ENCODE measurements at regions not wholly inside any gene's neighbourhood (a gene's known extent, or its start where the extent isn't known, plus 50 kb on each side); places are given as distances from the start of the nearest gene placed in this dataset.
A peak's percentile ranks its signal among the peaks of the same experiment; 100 is the strongest.

GRCh38 chr6:43922426-43923375, 152.7 kb downstream of the VEGFA start:
- no peaks in the 10 kb centered on the region for H3K9me3 Mint-ChIP-seq
- peaks cover 19% of the 10 kb centered on the region in 2 donors for H3K27me3 Mint-ChIP-seq
- no peaks in the 10 kb centered on the region for H3K36me3 Mint-ChIP-seq
- no peak overlapping the region for H3K27ac Mint-ChIP-seq
- peak overlapping the region; percentile 10 for H3K4me3 Mint-ChIP-seq
- no peak for DNase-seq (ENCODE audit: low spot score)
- peaks cover 8 to 21% of the 10 kb centered on the region in 2 donors for H3K4me1 Mint-ChIP-seq (ENCODE audit: low read depth in 2 of 2)
- no peak for ATAC-seq

- Mint-ChIP-seq H3K9me3 (no peaks in the 10 kb centered on the region), H3K27me3 (peaks cover 21 to 23% of the 10 kb centered on the region in 2 donors), H3K4me1 (ENCODE audit: low read depth in 2 of 2) (peaks cover 5 to 17% of the 10 kb centered on the region in 2 donors), H3K36me3 (no peaks in the 10 kb centered on the region), H3K4me3 (no peak overlapping the region), H3K27ac (no peak overlapping the region)
- ATAC-seq (no peak), DNase-seq (ENCODE audit: low spot score) (peak; percentile 42)
Measured at GRCh38 chr6:43921548-43922425, 151.8 kb downstream of the VEGFA start.

- Mint-ChIP-seq H3K4me1 (ENCODE audit: low read depth in 2 of 2) (peaks cover 5 to 17% of the 10 kb centered on the region in 2 donors), H3K27me3 (peaks cover 21 to 23% of the 10 kb centered on the region in 2 donors), H3K27ac (peak overlapping the region in 1 of 2 donors; percentile 29), H3K4me3 (no peak overlapping the region), H3K9me3 (no peaks in the 10 kb centered on the region), H3K36me3 (no peaks in the 10 kb centered on the region)
- ATAC-seq (no peak), DNase-seq (ENCODE audit: low spot score) (no peak)
Measured at GRCh38 chr6:43921039-43921438, 151.0 kb downstream of the VEGFA start.

GRCh38 chr6:43919774-43920173, 149.8 kb downstream of the VEGFA start:
- ATAC-seq (no peak), DNase-seq (ENCODE audit: low spot score) (no peak)
- peaks cover 5 to 14% of the 10 kb centered on the region in 2 donors for H3K4me1 Mint-ChIP-seq (ENCODE audit: low read depth in 2 of 2)
- no peak overlapping the region for H3K27ac Mint-ChIP-seq
- H3K27me3 Mint-ChIP-seq = peaks cover 20 to 23% of the 10 kb centered on the region in 2 donors
- no peaks in the 10 kb centered on the region for H3K36me3 Mint-ChIP-seq
- H3K4me3 Mint-ChIP-seq = no peak overlapping the region
- no peaks in the 10 kb centered on the region for H3K9me3 Mint-ChIP-seq

GRCh38 chr6:43917878-43918382, 147.9 kb downstream of the VEGFA start:
- ATAC-seq = no peak
- Mint-ChIP-seq H3K27me3 (peaks cover 20 to 23% of the 10 kb centered on the region in 2 donors), H3K27ac (no peak overlapping the region), H3K9me3 (no peaks in the 10 kb centered on the region), H3K4me3 (no peak overlapping the region), H3K36me3 (no peaks in the 10 kb centered on the region), H3K4me1 (ENCODE audit: low read depth in 2 of 2) (peaks cover under 1% of the 10 kb centered on the region in 2 donors)
- DNase-seq (ENCODE audit: low spot score) = no peak

- Mint-ChIP-seq H3K36me3 (no peaks in the 10 kb centered on the region), H3K4me3 (no peak overlapping the region), H3K4me1 (ENCODE audit: low read depth in 2 of 2) (no peaks in the 10 kb centered on the region), H3K27ac (no peak overlapping the region), H3K27me3 (peaks cover 20 to 23% of the 10 kb centered on the region in 2 donors), H3K9me3 (no peaks in the 10 kb centered on the region)
- ATAC-seq = no peak
- DNase-seq (ENCODE audit: low spot score) = no peak
Measured at GRCh38 chr6:43916924-43917877, 147.2 kb downstream of the VEGFA start.

GRCh38 chr6:43915986-43916923, 146.2 kb downstream of the VEGFA start:
- Mint-ChIP-seq H3K27ac (no peak overlapping the region), H3K27me3 (peaks cover 20 to 23% of the 10 kb centered on the region in 2 donors), H3K4me1 (ENCODE audit: low read depth in 2 of 2) (no peaks in the 10 kb centered on the region), H3K36me3 (no peaks in the 10 kb centered on the region), H3K9me3 (no peaks in the 10 kb centered on the region), H3K4me3 (no peak overlapping the region)
- no peak for ATAC-seq
- no peak for DNase-seq (ENCODE audit: low spot score)

GRCh38 chr6:43915208-43915869, 145.3 kb downstream of the VEGFA start:
- Mint-ChIP-seq H3K36me3 (no peaks in the 10 kb centered on the region), H3K4me1 (ENCODE audit: low read depth in 2 of 2) (no peaks in the 10 kb centered on the region), H3K27me3 (peaks cover 14 to 18% of the 10 kb centered on the region in 2 donors), H3K9me3 (no peaks in the 10 kb centered on the region), H3K27ac (no peak overlapping the region), H3K4me3 (no peak overlapping the region)
- ATAC-seq = no peak
- no peak for DNase-seq (ENCODE audit: low spot score)

- no peak for ATAC-seq
- DNase-seq (ENCODE audit: low spot score) = no peak
- Mint-ChIP-seq H3K4me3 (no peak overlapping the region), H3K9me3 (no peaks in the 10 kb centered on the region), H3K36me3 (no peaks in the 10 kb centered on the region), H3K27me3 (peaks cover 7 to 10% of the 10 kb centered on the region in 2 donors), H3K4me1 (ENCODE audit: low read depth in 2 of 2) (no peaks in the 10 kb centered on the region), H3K27ac (no peak overlapping the region)
Measured at GRCh38 chr6:43914272-43915147, 144.5 kb downstream of the VEGFA start.

- Mint-ChIP-seq H3K27me3 (peaks cover 5 to 8% of the 10 kb centered on the region in 2 donors), H3K27ac (no peak overlapping the region), H3K9me3 (no peaks in the 10 kb centered on the region), H3K36me3 (no peaks in the 10 kb centered on the region), H3K4me1 (ENCODE audit: low read depth in 2 of 2) (no peaks in the 10 kb centered on the region), H3K4me3 (no peak overlapping the region)
- DNase-seq (ENCODE audit: low spot score) (no peak), ATAC-seq (no peak)
Measured at GRCh38 chr6:43913375-43914271, 143.6 kb downstream of the VEGFA start.
